T1000 (cell line): ENCODE measurements at regions not wholly inside any gene's neighbourhood (a gene's known extent, or its start where the extent isn't known, plus 50 kb on each side); places are given as distances from the start of the nearest gene placed in this dataset.

Experiments used
- DNase-seq: peaks from one replicate; lab custom pipeline; 2025; ENCODE audit warnings: mixed read lengths; lab: John Stamatoyannopoulos, UW

GRCh38 chr6:147758303-147758702, 249.8 kb downstream of the SAMD5 start:
- DNase-seq = no peak

- no peak for DNase-seq
Observed at GRCh38 chr6:147759093-147759492, 250.6 kb downstream of the SAMD5 start.

GRCh38 chr6:147759536-147759935, 251.0 kb downstream of the SAMD5 start:
- no peak for DNase-seq

GRCh38 chr6:147765541-147765940, 257.1 kb downstream of the SAMD5 start:
- DNase-seq = no peak

- DNase-seq = no peak
Observed at GRCh38 chr6:147768969-147769368, 260.5 kb downstream of the SAMD5 start.

- no peak for DNase-seq
Observed at GRCh38 chr6:147769496-147770087, 261.1 kb downstream of the SAMD5 start.

- DNase-seq = no peak
Observed at GRCh38 chr6:147770221-147770620, 261.7 kb downstream of the SAMD5 start.

- no peak for DNase-seq
Observed at GRCh38 chr6:147772724-147773123, 264.2 kb downstream of the SAMD5 start.

- DNase-seq = no peak
Observed at GRCh38 chr6:147774856-147775255, 266.4 kb downstream of the SAMD5 start.

- DNase-seq = no peak
Observed at GRCh38 chr6:147776631-147777213, 268.2 kb downstream of the SAMD5 start.

GRCh38 chr6:147779624-147780023, 271.1 kb downstream of the SAMD5 start:
- DNase-seq = no peak

- no peak for DNase-seq
Observed at GRCh38 chr6:147782302-147782701, 273.8 kb downstream of the SAMD5 start.

GRCh38 chr6:147784371-147784770, 275.9 kb downstream of the SAMD5 start:
- DNase-seq = no peak

- no peak for DNase-seq
Observed at GRCh38 chr6:147787417-147787816, 278.9 kb downstream of the SAMD5 start.

- no peak for DNase-seq
Observed at GRCh38 chr6:147789430-147789947, 281.0 kb downstream of the SAMD5 start.

- no peak for DNase-seq
Observed at GRCh38 chr6:147793871-147794643, 285.6 kb downstream of the SAMD5 start.

- DNase-seq = no peak
Observed at GRCh38 chr6:147802459-147802858, 294.0 kb downstream of the SAMD5 start.

GRCh38 chr6:147805155-147805554, 296.7 kb downstream of the SAMD5 start:
- no peak for DNase-seq

GRCh38 chr6:147806697-147807096, 298.2 kb downstream of the SAMD5 start:
- DNase-seq = no peak

- no peak for DNase-seq
Observed at GRCh38 chr6:147808640-147809039, 300.1 kb downstream of the SAMD5 start.

GRCh38 chr6:147811913-147812629, 303.6 kb downstream of the SAMD5 start:
- no peak for DNase-seq

GRCh38 chr6:147817042-147817689, 308.7 kb downstream of the SAMD5 start:
- DNase-seq = no peak
